Pancreas (tissue), 10 donors: ENCODE measurements at regions not wholly inside any gene's neighbourhood (a gene's known extent, or its start where the extent isn't known, plus 50 kb on each side); places are given as distances from the start of the nearest gene placed in this dataset.

ENCODE experiments used
- ATAC-seq, 4 donors: fragments of 200-7000 bp; cut with Tn5 transposase; one replicate each; pipeline versions ENCODE4 v1.8.0 to v1.9.1; 2020; ENCODE audit warnings: mild to moderate bottlenecking in 4 of 4, moderate library complexity in 4 of 4
- DNase-seq, 6 donors: peaks; one replicate each; pipeline ENCODE4 v3.0.0-alpha.2; 2020
- FAIRE-seq: peaks from 2 replicates; lab custom pipeline; 2012; peaks lifted over from hg19 to GRCh38; lab: Jason Lieb, UNC
- H3K27ac ChIP-seq, 4 donors: fragments of 200-600 bp; sonication (generic); 1 replicate in 3 of 4; 2 replicates in 1 of 4; pipeline versions ENCODE4 v1.5.0 to v1.8.0; 2020
- H3K27me3 ChIP-seq, 4 donors: fragments of 200-600 bp; one replicate each; pipeline ENCODE4 v1.8.0; 2021
- H3K36me3 ChIP-seq, 3 donors: fragments of 200-600 bp; sonication (generic) in 1 of 3; one replicate each; pipeline versions ENCODE4 v1.5.0 to v1.8.0; 2020 to 2021
- H3K4me1 ChIP-seq, 3 donors: fragments of 200-600 bp; one replicate each; pipeline ENCODE4 v1.8.0; 2021
- H3K4me3 ChIP-seq, 4 donors: fragments of 200-600 bp; sonication (generic) in 2 of 4; one replicate each; pipeline versions ENCODE4 v1.5.0 to v1.8.0; 2020 to 2021
- H3K9me3 ChIP-seq, 4 donors: fragments of 200-600 bp; one replicate each; pipeline ENCODE4 v1.8.0; 2021
- CTCF ChIP-seq, 4 donors: fragments of 200-600 bp; sonication (generic) in 3 of 4; IDR thresholded peaks; one replicate each; pipeline versions ENCODE4 v1.5.0 to v1.8.0; 2021; ENCODE audit warnings: antibody characterized with exemption in 4 of 4
- WGBS, 2 donors: extraction: QIAGEN DNeasy Blood & Tissue Kit; methylation state at CpG; one replicate each; pipeline ENCODE4 v1.1.7; 2013; 5-methylcytosine and 5-hydroxymethylcytosine counted together
- intact Hi-C, 3 donors: fragments of 100-400 bp; cut with DNase I; formaldehyde crosslinking; loops; one replicate each; pipeline versions ENCODE4 v1.11.1 to v1.14.2; 2022
- donor health status: healthy with polysubstance abuse.
- donor health status: DM: no; HTN: no; CAD: no; lungs with moderate emphysema.
- donor health status: DM: no; HTN: no; CAD: no.
- donor health status: control.
- donor health status: control.
- donor health status: Bipolar disorder and iron deficiency.
- donor health status: DM: yes; HTN: yes; CAD: no.
- donor health status: DM: no; HTN: no; CAD: no.
- donor health status: DM: no; HTN: no; CAD: no.
- donor health status: DM: yes; HTN: yes; CAD: no.

- no peak for FAIRE-seq
- WGBS, 2 donors, result 84 to 88% methylated on average over 9 of the region's 9 CpGs
- Histone ChIP-seq H3K9me3 (no peaks in the 10 kb centered on the region), H3K27me3 (no peaks in the 10 kb centered on the region), H3K36me3 (no peaks in the 10 kb centered on the region), H3K4me3 (no peak overlapping the region), H3K27ac (no peak overlapping the region), H3K4me1 (no peaks in the 10 kb centered on the region)
- no peak for TF ChIP-seq CTCF (IDR thresholded peaks at IDR 0.05)
- no peak for ATAC-seq
- no peak for DNase-seq
- intact Hi-C loops, result no loop called here
Observed at GRCh38 chr15:31175484-31175883, 74.0 kb upstream of the TRPM1 start.

GRCh38 chr15:31177951-31178350 is 76.4 kb upstream of the TRPM1 start:
- Histone ChIP-seq H3K27ac (no peak overlapping the region), H3K4me3 (no peak overlapping the region), H3K27me3 (no peaks in the 10 kb centered on the region), H3K36me3 (no peaks in the 10 kb centered on the region), H3K9me3 (no peaks in the 10 kb centered on the region), H3K4me1 (no peaks in the 10 kb centered on the region)
- 45 to 54% methylated on average over 5 of the region's 5 CpGs for WGBS, 2 donors
- intact Hi-C loops, result no loop called here
- no peak for DNase-seq
- ATAC-seq, result no peak
- TF ChIP-seq CTCF (IDR thresholded peaks at IDR 0.05), result no peak
- no peak for FAIRE-seq

- no peaks in the 10 kb centered on the region for H3K9me3 ChIP-seq
- DNase-seq, result no peak
- no peak for ATAC-seq
- no peaks in the 10 kb centered on the region for H3K36me3 ChIP-seq
- no peak overlapping the region for H3K4me3 ChIP-seq
- TF ChIP-seq CTCF (IDR thresholded peaks at IDR 0.05), result no peak
- no peaks in the 10 kb centered on the region for H3K27me3 ChIP-seq
- no peak for FAIRE-seq
- H3K27ac ChIP-seq, result no peak overlapping the region
- no peaks in the 10 kb centered on the region for H3K4me1 ChIP-seq
- intact Hi-C loops, result no loop called here
- 64 to 71% methylated on average over 5 of the region's 5 CpGs for WGBS, 2 donors
Observed at GRCh38 chr15:31178705-31179104, 77.2 kb upstream of the TRPM1 start.

- no peak overlapping the region for H3K27ac ChIP-seq
- TF ChIP-seq CTCF (IDR thresholded peaks at IDR 0.05), result no peak
- no peaks in the 10 kb centered on the region for H3K27me3 ChIP-seq
- no peaks in the 10 kb centered on the region for H3K4me1 ChIP-seq
- H3K4me3 ChIP-seq, result no peak overlapping the region
- no peaks in the 10 kb centered on the region for H3K9me3 ChIP-seq
- ATAC-seq (no peak), FAIRE-seq (no peak), DNase-seq (no peak)
- H3K36me3 ChIP-seq, result no peaks in the 10 kb centered on the region
- intact Hi-C loops, result no loop called here
Observed at GRCh38 chr15:31179693-31180092, 78.2 kb upstream of the TRPM1 start.

GRCh38 chr15:31193291-31193690 is 91.8 kb upstream of the TRPM1 start:
- Histone ChIP-seq H3K9me3 (no peaks in the 10 kb centered on the region), H3K27me3 (no peaks in the 10 kb centered on the region), H3K4me3 (no peak overlapping the region), H3K27ac (no peak overlapping the region), H3K4me1 (no peaks in the 10 kb centered on the region), H3K36me3 (no peaks in the 10 kb centered on the region)
- intact Hi-C loops, result no loop called here
- no peak for DNase-seq
- ATAC-seq, result no peak
- FAIRE-seq, result no peak
- WGBS, 2 donors, result 96% methylated on average over 10 of the region's 10 CpGs
- TF ChIP-seq CTCF (IDR thresholded peaks at IDR 0.05), result no peak
